Esophagus muscularis mucosa (tissue), 3 donors: ENCODE measurements at regions not wholly inside any gene's neighbourhood (a gene's known extent, or its start where the extent isn't known, plus 50 kb on each side); places are given as distances from the start of the nearest gene placed in this dataset.

Experiments
- CTCF ChIP-seq, 3 experiments: fragments of 200-600 bp in 2 of 3; fragments of 450-650 bp in 1 of 3; sonication (generic) in 2 of 3; IDR thresholded peaks; one replicate each; pipeline ENCODE4 v1.5.1; 2017 to 2019; ENCODE audit warnings: antibody characterized with exemption in 3 of 3, mild to moderate bottlenecking in 2 of 3, moderate library complexity in 1 of 3
- POLR2AphosphoS5 ChIP-seq, 2 donors: sonication (generic); formaldehyde crosslinking; IDR thresholded peaks; one replicate each; pipeline ENCODE4 v1.6.1; 2017; ENCODE audit warnings: antibody characterized with exemption in 2 of 2

GRCh38 chr9:89984214-89984613 lies 379.4 kb downstream of the GADD45G start:
- TF ChIP-seq CTCF (IDR thresholded peaks at IDR 0.05) (no peak), POLR2AphosphoS5 (IDR thresholded peaks at IDR 0.05) (no peak)
